Lower lobe of right lung (tissue), 2 donors: ENCODE measurements at regions not wholly inside any gene's neighbourhood (a gene's known extent, or its start where the extent isn't known, plus 50 kb on each side); places are given as distances from the start of the nearest gene placed in this dataset.
"Not testable (repeated sequence)": the region's sequence is repeated elsewhere in the genome, so short reads cannot be mapped to it uniquely, and the experiment has no call there.

Experiments
- ATAC-seq, 2 donors: fragments of 200-7000 bp; cut with Tn5 transposase; one replicate each; pipeline ENCODE4 v1.9.1; 2020 to 2022; ENCODE audit warnings: mild to moderate bottlenecking in 2 of 2, moderate library complexity in 2 of 2
- DNase-seq: peaks from one replicate; pipeline ENCODE4 v3.0.0-alpha.2; 2020
- H3K27ac ChIP-seq: fragments of 200-600 bp; one replicate; pipeline ENCODE4 v1.8.0; 2022
- H3K27me3 ChIP-seq: fragments of 200-600 bp; one replicate; pipeline ENCODE4 v1.8.0; 2022; ENCODE audit warnings: low read depth
- H3K36me3 ChIP-seq: fragments of 200-600 bp; one replicate; pipeline ENCODE4 v1.8.0; 2022; ENCODE audit warnings: mild to moderate bottlenecking
- H3K4me1 ChIP-seq: fragments of 200-600 bp; one replicate; pipeline ENCODE4 v1.8.0; 2022
- H3K4me3 ChIP-seq: fragments of 200-600 bp; one replicate; pipeline ENCODE4 v1.8.0; 2022; ENCODE audit warnings: mild to moderate bottlenecking
- H3K9me3 ChIP-seq: fragments of 200-600 bp; one replicate; pipeline ENCODE4 v1.8.0; 2022
- CTCF ChIP-seq: fragments of 200-600 bp; IDR thresholded peaks from one replicate; pipeline ENCODE4 v1.8.0; 2022; ENCODE audit warnings: antibody characterized with exemption, mild to moderate bottlenecking
- intact Hi-C: fragments of 100-400 bp; cut with DNase I; formaldehyde crosslinking; loops from one replicate; pipeline ENCODE4 v1.11.0; 2022
- donor health status: DM: no; HTN: yes; CAD: no; lungs with severe emphysema.

GRCh38 chr2:220590476-220590875 lies 963.0 kb downstream of the SLC4A3 start:
- Histone ChIP-seq H3K4me1 (no peaks in the 10 kb centered on the region), H3K27me3 (no peaks in the 10 kb centered on the region), H3K4me3 (no peak overlapping the region), H3K9me3 (no peaks in the 10 kb centered on the region), H3K27ac (no peak overlapping the region), H3K36me3 (no peaks in the 10 kb centered on the region)
- no peak for ATAC-seq
- TF ChIP-seq CTCF, result no peak
- intact Hi-C loops, result no loop called here
- no peak for DNase-seq

- intact Hi-C loops, result no loop called here
- H3K4me3 ChIP-seq, result no peak overlapping the region
- ATAC-seq (no peak), DNase-seq (no peak)
- no peak overlapping the region for H3K27ac ChIP-seq
- TF ChIP-seq CTCF, result no peak
- no peaks in the 10 kb centered on the region for H3K27me3 ChIP-seq
- H3K4me1 ChIP-seq, result no peaks in the 10 kb centered on the region
- H3K36me3 ChIP-seq, result no peaks in the 10 kb centered on the region
- H3K9me3 ChIP-seq, result no peaks in the 10 kb centered on the region
Observed at GRCh38 chr2:220593526-220593925, 966.1 kb downstream of the SLC4A3 start.

GRCh38 chr2:220601674-220602073 lies 970.4 kb downstream of the EPHA4 start:
- peaks cover 8% of the 10 kb centered on the region for H3K9me3 ChIP-seq
- intact Hi-C loops, result no loop called here
- H3K27me3 ChIP-seq, result no peaks in the 10 kb centered on the region
- no peaks in the 10 kb centered on the region for H3K36me3 ChIP-seq
- ATAC-seq (no peak), DNase-seq (no peak)
- no peak overlapping the region for H3K27ac ChIP-seq
- no peaks in the 10 kb centered on the region for H3K4me1 ChIP-seq
- no peak for TF ChIP-seq CTCF
- no peak overlapping the region for H3K4me3 ChIP-seq

GRCh38 chr2:220613004-220613403 lies 959.1 kb downstream of the EPHA4 start:
- H3K9me3 ChIP-seq, H3K4me1 ChIP-seq, ATAC-seq, DNase-seq, H3K4me3 ChIP-seq, H3K27ac ChIP-seq, intact Hi-C loops, H3K36me3 ChIP-seq, H3K27me3 ChIP-seq: not testable (repeated sequence)

GRCh38 chr2:220614064-220614463 lies 958.0 kb downstream of the EPHA4 start:
- no peak for DNase-seq
- intact Hi-C loops, result no loop called here
- H3K9me3 ChIP-seq, result no peaks in the 10 kb centered on the region

More at GRCh38 chr2:220614064-220614463, 958.0 kb downstream of the EPHA4 start:
- Histone ChIP-seq H3K4me3 (no peak overlapping the region), H3K27ac (no peak overlapping the region), H3K4me1 (no peaks in the 10 kb centered on the region), H3K27me3 (no peaks in the 10 kb centered on the region), H3K36me3 (no peaks in the 10 kb centered on the region)
- ATAC-seq, result no peak
- TF ChIP-seq CTCF, result no peak
